EH (cell line): ENCODE measurements at regions not wholly inside any gene's neighbourhood (a gene's known extent, or its start where the extent isn't known, plus 50 kb on each side); places are given as distances from the start of the nearest gene placed in this dataset.
A peak's percentile ranks its signal among the peaks of the same experiment; 100 is the strongest.
"Not testable (repeated sequence)": the region's sequence is repeated elsewhere in the genome, so short reads cannot be mapped to it uniquely, and the experiment has no call there.

Experiments
- DNase-seq: peaks from one replicate; pipeline ENCODE4 v3.0.0-alpha.2; 2015; ENCODE audit warnings: low read depth

DNA sequence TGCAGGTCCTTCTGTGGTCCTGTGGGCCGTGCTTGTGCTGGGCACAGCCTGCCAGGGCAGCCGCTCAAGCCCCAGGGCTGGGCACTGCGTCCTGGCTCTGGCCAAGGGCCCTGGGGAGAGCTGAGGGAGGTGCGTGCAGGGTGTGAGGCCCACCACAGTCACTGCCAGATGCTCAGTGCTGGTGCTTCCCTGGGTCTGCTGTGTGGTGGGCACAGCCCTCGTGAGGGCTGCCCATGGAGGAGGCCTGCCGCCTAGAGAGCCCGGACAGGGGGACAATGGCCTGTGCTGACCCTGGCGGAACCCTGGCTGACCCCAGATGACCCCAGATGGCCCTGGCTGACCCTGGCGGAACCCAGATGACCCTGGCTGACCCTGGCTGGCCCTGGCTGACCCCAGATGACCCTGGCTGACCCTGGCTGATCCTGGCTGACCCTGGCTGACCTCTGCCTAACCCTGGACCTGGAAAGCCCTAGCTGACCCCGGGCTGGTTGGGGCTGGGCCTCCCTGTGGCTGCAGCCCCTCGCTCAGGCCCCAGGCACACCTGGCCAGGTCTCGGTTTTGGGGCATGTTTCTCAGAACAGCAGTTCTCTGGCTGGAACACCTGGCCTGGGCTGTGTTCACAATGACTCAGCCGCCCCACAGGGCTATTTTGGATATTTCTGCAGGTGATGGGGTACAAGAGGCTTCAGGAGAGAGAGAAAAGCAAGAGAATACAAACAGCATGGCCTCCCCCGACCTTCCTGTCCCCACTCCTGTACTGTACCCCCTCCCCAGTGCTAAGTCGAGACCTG is 55.4 kb downstream of the TMEM121 start:
- no peak for DNase-seq

DNA sequence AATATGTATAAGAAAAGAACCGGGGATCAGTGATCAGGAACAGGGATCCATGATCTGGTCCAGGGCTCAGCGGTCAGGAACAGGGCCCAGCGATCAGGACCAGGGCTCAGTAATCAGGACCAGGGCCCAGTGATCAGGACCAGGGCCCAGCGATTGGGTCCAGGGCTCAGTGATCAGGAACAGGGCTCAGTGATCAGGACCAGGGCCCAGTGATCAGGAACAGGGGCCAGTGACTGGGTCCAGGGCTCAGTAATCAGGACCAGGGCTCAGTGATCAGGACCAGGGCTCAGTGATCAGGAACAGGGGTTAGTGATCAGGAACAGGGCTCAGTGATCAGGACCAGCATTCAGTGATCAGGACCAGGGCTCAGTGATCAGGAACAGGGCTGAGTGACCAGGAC is 56.3 kb downstream of the TMEM121 start:
- DNase-seq = peak; percentile 1

DNA sequence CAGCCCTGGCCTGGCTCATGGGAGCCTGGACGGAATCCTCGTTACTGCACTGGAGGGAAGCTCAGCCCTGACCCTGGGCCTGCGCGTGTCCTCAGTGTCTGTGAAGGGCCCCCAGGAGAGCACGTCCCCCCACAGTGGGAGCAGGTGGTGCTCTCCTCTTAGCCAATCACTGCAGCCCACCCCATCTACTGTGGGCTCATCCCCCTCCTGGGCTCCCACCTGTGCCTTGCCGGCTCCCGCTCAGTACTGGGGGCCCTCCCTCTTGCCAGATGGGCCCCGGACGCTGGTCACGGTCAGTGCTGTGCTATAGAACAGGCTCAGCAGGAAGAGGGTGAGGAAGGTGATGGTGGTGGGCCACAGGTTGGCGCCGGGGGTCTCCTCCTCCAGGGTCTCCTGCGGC is 57.5 kb downstream of the TMEM121 start:
- not testable (repeated sequence) for DNase-seq

DNA sequence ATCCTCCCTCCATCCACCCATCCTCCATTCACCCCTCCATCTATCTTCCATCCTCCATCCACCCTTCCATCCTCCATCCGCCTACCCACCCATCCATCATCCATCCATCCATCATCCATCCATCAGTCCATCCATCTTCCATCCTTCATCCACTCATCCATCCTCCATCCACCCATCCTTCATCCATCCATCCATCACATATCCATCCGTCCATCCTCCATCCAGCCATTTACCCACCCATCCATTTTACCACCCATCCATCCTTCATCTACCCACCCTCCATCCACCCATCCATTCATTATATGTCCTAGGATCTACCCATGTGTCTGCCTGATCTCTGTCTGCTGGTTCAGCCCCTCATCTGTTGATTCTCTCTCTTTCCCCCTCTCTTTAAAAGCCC is 58.9 kb downstream of the TMEM121 start:
- not testable (repeated sequence) for DNase-seq

DNA sequence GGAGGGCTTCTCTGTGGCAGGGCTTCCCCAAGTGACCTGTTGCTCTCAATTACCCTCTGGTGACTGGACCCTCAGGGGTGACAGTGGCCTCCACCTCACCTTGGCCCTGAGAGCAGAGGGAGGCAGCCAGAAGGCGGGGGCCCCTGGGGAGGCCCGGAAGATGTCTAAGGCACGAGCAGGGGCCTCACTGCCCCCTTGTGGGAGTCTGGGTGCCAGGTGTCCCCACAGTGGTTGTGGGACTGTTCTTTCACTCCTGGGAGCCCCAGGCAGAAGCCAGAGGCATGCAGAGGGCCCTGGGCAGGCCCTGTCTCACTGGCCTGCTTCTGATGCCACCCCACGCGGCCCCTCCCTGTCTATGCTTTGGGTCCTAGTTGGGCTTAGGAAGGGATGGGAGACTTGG is 59.3 kb downstream of the TMEM121 start:
- DNase-seq = not testable (repeated sequence)

DNA sequence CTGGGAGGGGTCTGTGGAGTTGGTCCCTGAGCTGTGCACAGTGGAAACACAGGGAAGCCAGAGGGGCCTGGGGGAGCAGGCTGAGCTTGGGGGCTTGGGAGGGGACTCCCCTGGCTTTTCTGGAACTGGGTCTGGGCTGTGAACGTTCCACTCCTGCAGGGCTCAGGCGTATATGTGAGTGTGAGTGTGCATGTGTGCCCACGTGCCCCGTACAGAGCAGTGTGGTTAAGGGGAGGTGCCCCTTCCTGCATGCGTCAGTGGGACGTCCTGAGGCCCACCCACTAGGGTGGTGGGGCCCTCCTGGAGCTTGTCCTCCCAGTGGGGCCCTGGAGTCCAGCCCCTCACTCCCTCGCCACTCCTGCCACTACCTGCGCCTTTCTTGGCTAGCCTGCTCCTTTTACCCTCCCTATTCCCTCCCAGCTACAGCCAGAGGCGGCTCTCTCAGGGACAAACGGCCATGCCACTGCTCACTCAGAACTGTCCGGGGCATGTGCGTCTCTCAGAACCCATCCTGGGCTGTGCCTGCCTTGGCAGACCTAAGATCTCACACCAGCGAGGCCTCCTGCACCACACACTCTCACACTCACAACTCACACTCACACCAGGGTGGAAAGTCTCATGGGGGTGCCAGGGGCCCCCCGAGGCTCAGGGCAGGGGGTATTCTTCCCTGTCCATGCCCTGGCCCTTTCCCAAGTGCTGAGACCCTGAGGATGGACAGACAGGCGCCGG is 59.9 kb downstream of the TMEM121 start:
- not testable (repeated sequence) for DNase-seq

DNA sequence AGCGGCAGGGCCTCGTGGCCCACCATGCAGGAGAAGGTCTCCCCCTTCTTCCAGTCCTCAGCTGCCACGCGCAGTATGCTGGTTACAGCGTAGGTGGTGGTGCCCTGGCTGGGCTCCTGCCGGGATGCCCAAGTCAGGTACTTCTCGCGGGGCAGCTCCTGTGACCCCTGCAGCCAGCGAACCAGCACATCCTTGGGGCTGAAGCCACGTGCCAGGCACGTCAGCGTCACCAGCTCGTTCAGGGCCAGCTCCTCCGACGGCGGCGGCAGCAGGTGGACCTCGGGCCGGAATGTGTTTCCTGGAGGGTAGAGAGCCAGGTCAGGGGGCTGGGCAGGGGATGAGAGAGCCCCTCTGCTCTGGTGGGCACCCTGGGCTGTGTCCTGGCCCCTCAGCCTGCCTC is 60.7 kb downstream of the TMEM121 start:
- not testable (repeated sequence) for DNase-seq

DNA sequence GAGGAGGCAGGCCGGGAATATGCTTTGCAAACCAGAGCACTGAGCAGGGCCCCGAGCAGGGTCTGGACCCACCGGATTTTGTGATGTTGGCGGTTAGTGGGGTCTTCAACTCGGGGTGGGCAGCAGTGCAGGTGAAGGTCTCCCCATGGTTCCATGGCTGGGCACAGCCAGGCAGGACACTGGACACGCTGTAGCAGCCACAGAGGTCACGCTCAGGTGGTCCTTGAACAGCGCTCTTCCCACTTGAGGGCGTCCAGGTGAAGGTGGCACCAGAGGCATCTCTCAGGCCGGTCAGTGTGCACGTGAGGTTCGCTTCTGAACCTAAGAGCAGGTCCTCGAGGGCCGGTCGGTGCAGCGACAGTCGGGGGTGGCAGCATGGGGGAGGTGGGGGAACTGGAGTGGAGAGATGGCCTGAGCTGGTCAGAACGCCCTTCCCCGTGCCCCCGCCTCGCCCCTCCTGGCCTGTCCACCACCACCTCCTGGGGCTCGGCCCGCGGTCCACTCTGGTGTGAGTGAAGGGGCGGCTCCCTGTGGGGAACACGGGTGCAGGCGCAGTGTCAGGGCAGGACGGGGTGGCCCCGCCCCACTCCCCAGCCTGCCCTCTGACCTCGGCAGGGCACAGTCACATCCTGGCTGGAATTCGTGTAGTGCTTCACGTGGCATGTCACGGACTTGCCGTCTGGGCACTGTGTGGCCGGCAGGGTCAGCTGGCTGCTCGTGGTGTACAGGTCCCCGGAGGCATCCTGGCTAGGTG is 61.3 kb downstream of the TMEM121 start:
- not testable (repeated sequence) for DNase-seq

DNA sequence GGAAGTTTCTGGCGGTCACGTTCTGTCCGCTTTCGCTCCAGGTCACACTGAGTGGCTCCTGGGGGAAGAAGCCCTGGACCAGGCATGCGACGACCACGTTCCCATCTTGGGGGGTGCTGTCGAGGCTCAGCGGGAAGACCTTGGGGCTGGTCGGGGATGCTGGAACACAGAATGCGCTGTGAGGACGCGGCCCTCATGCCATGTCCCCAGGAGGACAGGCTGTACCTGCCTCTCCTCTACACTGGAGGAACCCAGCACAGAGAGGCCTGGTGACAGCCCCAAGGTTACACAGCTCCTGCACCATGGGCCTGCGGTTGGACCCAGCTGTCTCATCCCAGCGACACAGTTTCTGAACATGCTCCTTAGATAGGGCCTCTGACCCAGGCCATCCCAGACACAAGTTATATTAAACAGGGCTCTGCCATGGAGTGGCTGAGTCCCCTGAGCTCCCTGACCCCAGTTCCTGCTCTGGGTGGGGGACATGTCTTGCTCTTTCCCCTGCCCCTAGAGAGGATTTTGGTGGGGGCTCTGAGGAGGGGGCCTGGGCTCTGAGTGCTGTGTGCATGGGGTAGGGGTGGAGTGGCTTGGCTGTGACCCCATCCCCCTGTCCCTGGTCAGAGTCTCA is 62.0 kb downstream of the TMEM121 start:
- no peak for DNase-seq

DNA sequence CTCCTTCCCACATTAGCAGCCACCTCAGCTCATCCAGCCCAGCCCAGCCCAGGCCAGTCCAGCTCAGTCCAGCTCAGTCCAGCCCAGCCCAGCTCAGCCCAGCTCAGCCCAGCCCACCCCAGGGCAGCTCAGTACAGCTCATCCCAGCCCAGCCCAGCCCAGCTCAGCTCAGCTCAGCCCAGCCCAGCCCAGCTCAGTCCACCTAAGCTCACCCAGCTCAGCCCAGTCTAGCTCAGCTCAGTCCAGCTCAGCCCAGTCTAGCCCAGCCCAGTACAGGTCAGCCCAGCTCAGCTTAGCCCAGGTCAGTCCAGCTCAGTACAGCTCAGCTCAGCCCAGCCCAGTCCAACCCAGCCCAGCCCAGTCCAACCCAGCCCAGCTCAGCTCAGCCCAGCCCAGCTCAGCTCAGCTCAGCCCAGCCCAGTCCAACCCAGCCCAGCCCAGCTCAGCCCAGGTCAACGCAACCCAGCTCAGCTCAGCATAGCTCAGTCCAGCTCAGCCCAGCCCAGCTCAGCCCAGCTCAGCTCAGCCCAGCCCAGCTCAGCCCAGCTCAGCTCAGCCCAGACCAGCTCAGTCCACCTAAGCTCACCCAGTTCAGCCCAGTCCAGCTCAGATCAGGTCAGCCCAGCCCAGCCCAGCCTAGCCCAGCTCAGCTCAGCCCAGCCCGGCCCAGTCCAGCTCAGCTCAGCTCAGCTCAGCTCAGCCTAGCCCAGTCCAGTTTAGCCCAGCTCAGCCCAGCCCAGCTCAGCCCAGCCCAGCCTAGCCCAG is 63.0 kb downstream of the TMEM121 start:
- DNase-seq = no peak

DNA sequence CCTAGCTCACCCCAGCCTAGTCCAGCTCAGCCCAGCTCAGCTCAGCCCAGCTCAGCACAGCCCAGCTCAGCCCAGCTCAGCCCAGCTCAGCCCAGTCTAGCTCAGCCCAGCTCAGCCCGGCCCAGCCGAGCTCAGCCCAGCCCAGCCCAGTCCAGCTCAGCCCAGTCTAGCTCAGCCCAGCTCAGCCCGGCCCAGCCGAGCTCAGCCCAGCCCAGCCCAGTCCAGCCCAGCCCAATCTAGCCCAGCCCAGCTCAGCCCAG is 63.5 kb downstream of the TMEM121 start:
- DNase-seq = not testable (repeated sequence)

DNA sequence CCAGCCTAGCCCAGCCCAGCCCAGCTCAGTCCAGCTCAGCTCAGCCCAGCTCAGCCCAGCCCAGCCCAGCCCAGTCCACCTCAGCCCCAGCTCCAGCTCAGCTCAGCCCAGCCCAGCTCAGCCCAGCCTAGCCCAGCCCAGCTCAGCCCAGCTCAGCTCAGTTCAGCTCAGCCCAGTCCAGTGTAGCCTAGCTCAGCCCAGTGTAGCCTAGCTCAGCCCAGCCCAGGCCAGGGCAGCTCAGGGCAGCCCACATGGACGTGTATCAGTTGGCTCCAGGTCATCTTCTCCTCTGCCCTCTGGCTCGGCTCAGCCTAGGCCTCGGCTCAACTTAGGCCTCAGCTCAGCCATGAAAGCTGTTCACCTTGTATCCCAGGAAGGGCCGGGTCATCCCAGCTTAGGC is 64.7 kb downstream of the TMEM121 start:
- DNase-seq = no peak

DNA sequence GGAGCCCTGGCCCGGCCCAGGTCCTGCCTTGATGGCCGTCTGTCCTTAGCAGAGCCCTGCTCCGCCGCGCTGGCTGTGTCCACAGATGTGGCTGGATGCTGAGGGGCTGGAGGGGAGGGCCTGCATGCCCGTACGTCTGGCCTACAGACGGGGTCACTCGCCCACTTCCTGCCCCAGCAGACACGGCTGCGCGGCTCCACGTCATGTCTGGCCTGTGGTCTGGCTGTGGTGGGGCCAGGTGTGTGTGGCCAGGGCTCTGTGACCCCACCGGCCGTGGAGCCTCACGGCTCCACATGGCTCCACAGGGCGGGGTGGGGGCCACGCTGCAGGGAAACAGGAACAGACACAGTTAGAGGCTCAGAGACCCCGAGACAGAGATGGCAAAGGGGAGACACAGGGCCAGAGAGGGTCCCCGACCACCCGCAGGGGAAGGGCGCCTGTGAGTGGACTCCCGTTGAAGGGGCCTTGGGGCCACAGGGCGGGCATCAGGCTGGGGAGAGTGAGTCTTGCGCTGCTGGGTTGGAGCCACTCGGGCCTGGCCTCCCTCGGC is 65.5 kb downstream of the TMEM121 start:
- DNase-seq = not testable (repeated sequence)

DNA sequence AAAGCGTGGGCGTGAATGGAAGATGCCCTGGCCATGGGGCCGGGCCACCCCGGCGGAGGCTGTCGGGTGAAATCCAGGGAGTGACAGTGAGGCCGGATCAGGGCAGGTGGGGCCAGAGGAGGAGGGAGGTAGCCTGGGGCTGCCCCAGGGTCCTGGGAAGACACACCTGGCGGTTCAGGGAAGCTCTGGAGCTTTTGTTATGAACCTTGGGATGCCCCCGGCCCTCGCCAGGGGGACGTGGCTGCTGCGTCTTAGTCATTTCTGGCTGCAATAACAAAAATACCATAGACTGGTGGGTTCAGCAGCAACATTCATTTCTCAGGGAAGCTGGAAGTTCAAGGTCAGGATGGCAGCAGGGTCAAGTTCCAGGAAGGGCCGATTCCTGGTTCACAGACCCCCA is 66.3 kb downstream of the TMEM121 start:
- not testable (repeated sequence) for DNase-seq

DNA sequence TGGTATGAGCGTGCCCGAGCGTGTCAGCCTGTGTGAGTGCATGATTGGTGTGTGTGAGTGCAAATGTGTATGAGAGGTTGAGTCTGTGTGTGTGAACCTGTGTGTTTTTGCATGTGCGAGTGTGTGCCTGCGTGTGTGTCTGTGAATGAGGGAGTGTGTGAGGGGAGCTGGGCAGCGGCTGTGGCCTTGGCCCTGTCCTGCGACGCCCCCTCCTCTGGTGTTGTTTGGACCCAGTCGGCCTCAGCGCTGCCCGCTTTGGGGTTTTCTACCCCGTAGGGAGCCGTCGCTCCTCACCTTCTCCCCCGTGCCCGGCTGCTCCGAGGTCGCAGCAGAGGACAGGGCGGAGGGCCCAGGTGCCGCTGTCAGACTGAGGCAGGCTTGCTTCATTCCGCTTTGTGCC is 69.0 kb downstream of the TMEM121 start:
- not testable (repeated sequence) for DNase-seq

DNA sequence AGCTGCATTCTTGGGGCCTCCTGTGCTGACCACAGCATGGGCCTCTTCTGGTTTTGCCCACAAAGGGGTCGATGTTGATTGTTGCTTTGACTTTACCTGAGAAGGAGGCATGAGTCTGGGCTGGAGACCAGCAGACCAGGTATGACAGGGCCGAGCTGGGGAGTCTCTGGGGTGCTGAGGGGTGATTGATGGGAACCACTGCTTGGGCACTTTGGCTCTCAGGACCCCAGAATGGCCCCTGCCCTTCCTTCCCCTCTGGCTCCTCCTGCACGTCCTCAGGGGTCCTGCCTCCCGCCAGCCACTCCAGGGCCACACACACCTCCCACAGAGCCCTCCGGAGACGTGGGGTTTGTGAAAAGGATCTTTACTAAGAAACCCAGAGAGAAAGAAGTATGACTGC is 70.0 kb downstream of the TMEM121 start:
- not testable (repeated sequence) for DNase-seq

DNA sequence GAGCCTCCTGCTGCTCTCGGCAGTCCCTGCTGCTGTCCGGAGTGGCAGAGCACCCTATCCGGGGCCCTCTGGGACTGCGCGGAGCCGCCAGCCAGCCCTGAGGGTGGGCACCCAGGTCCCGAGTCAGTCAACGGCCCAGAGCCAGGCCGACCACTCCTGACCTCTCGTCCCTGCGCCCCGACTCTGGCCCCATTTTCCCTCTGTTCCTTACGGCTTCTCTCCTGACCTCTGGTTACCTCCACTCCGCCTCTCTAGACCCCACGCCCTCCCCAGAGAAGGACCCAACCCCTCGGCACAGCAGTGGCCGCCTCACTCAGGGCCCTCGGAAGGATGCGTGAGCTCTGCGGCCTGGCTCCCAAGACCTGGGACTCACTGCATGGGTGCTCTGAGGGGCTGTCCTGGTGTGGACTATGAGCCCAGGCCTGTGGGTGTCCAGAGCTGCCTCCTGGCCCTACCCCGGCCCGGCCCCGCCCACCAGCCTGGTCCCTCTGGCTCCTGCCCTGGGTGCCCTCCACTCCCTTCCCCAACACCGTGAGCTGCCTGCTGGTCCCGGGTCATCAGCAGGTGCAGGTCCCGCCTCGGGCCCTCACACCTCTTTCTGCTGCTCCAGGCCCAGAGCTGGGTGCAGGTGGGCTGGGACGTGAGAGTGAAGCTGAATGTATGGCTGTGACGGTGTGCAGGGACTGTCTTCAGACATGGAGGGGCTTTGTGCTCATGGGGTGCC is 71.8 kb downstream of the TMEM121 start:
- DNase-seq = not testable (repeated sequence)

DNA sequence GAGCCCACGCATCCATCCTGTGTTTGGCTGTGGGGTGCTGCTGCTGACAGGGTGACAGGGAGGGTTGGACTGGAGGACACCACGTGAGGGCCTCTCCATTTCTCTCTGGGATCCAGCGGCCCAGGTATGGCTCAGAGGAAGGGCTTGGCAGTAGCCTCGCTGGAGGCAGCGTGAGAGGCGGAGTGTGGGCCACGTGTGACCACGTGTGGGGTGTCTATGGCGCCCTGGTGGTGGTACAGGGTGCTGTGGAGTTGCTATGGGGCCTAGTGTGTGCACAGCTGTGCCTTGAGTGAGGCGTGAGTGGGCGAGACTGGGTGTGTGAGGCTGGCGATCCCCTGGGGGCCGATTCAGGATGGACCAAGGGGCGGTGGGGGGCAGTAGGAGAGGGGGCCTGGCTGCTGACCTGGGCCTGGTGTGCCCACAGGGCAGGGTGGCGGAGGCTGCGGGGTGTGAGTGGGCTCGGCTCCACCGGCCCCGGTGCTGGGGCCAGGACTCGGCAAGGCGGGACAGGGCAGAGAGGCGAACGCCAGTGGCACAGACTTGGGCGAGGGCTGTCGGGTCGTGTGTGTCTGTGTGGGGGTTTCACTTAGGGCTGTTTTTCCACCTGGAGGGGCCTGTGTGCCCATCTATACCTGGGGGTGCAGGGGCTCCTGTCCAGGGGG is 72.7 kb downstream of the TMEM121 start:
- DNase-seq = not testable (repeated sequence)

DNA sequence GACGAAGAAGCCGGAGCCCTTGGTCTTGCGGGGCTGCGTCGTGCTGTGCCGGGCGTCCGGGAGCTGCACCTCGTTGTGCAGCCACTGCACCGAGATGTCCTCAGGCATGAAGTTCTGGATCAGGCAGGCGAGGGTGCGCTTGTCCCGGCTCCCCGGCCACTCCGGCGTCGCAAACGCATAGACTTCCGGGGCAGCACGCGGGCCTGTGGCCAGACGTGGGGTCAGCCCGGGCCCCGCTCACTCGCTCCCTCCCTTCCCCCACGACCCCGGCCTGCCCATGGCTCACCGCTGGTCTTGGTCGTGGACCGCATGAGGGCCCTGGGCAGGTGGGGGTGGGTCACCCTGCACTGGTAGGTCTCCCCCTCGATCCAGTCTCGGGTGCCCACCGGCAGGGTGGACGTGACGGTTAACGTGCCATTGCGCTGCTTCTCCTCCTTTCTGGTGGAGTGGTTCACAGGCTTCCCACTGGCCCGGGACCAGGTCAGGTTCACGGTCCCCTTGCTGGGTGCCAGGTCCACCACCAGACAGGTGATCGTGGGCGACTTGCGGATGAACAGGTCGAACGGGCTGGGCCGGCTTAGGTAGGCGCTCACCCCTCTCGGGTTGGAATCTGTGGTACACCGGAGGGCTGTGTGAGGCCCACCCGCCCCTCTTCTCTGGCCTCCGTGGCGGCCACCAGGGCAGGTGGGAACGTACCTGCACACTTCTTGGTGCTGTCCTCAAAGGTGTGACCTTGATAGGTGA is 74.0 kb downstream of the TMEM121 start:
- not testable (repeated sequence) for DNase-seq
